A549 (cell line): ENCODE measurements at regions not wholly inside any gene's neighbourhood (a gene's known extent, or its start where the extent isn't known, plus 50 kb on each side); places are given as distances from the start of the nearest gene placed in this dataset.
A peak's percentile ranks its signal among the peaks of the same experiment; 100 is the strongest.

Experiments used
- ATAC-seq, 2 experiments: fragments of 200-7000 bp in 1 of 2; fragments of >200 bp in 1 of 2; cut with Nextera tagmentation in 1 of 2; cut with Tn5 transposase in 1 of 2; 3 replicates each; pipeline versions ENCODE4 v1.8.0 to v1.9.1; 2018 to 2020; ENCODE audit warnings: mild to moderate bottlenecking in 1 of 2, moderate library complexity in 1 of 2
- CTCF ChIA-PET: fragments of 300-600 bp; sonication (Branson Sonifier 250); formaldehyde crosslinking; extraction: SDS; loops from one replicate; lab custom pipeline; 2021; ENCODE audit warnings: antibody characterized with exemption, inconsistent platforms; lab: Yijun Ruan, JAX
- POLR2A ChIA-PET: fragments of 350-600 bp; formaldehyde crosslinking; extraction: SDS; loops from one replicate; lab custom pipeline; 2021; ENCODE audit warnings: antibody characterized with exemption, inconsistent platforms; lab: Yijun Ruan, JAX
- DNase-seq, 2 experiments: peaks; one replicate each; pipeline versions ENCODE4 v3.0.0 to v3.0.0-alpha.2; 2011 to 2016; ENCODE audit warnings: low read depth in 1 of 2, low spot score in 1 of 2
- FAIRE-seq: peaks from 2 replicates; lab custom pipeline; 2011; peaks lifted over from hg19 to GRCh38; lab: Jason Lieb, UNC
- H3K27ac ChIP-seq, 2 experiments: fragments of >200 bp; sonication (Bioruptor Twin); formaldehyde crosslinking; 3 replicates each; pipeline ENCODE4 v1.5.1; 2016 to 2017
- H3K4me1 ChIP-seq: fragments of >200 bp; sonication (Bioruptor Twin); formaldehyde crosslinking; 3 replicates; pipeline ENCODE4 v1.6.1; 2016
- H3K4me2 ChIP-seq: fragments of >200 bp; sonication (Bioruptor Twin); formaldehyde crosslinking; 3 replicates; pipeline ENCODE4 v1.6.1; 2016
- H3K4me3 ChIP-seq: fragments of >200 bp; sonication (Bioruptor Twin); formaldehyde crosslinking; 3 replicates; pipeline ENCODE4 v1.5.1; 2016
- H3K9me3 ChIP-seq: fragments of >200 bp; sonication (Bioruptor Twin); formaldehyde crosslinking; 3 replicates; pipeline ENCODE4 v1.6.1; 2016
- BCL3 ChIP-seq: fragments of >200 bp; sonication (Bioruptor Twin); formaldehyde crosslinking; IDR thresholded peaks from 3 replicates; pipeline ENCODE4 v1.6.1; 2016
- CBX8 ChIP-seq: fragments of 200-600 bp; sonication (generic); IDR thresholded peaks from 2 replicates; pipeline ENCODE4 v1.6.1; 2016
- CHD4 ChIP-seq: fragments of 200-600 bp; sonication (generic); IDR thresholded peaks from 2 replicates; pipeline ENCODE4 v1.6.1; 2016; ENCODE audit warnings: antibody characterized with exemption, mild to moderate bottlenecking, borderline replicate concordance
- EHF ChIP-seq: fragments of 250-450 bp; sonication (Bioruptor Pico); IDR thresholded peaks from 2 replicates; pipeline ENCODE4 v1.5.0; 2020; ENCODE audit warnings: mild to moderate bottlenecking
- EHMT2 ChIP-seq: fragments of 200-600 bp; sonication (generic); IDR thresholded peaks from 2 replicates; pipeline ENCODE4 v1.6.1; 2016; ENCODE audit warnings: antibody characterized with exemption, low read depth, mild to moderate bottlenecking, moderate library complexity
- ELK1 ChIP-seq: fragments of 150-350 bp; IDR thresholded peaks from 2 replicates; pipeline ENCODE4 v1.6.1; 2014; ENCODE audit warnings: low read depth, mild to moderate bottlenecking, low read length
- ESRRA ChIP-seq: fragments of 150-350 bp; IDR thresholded peaks from 2 replicates; pipeline ENCODE4 v1.6.1; 2014; ENCODE audit warnings: mild to moderate bottlenecking, low read length, borderline replicate concordance
- FOXS1 ChIP-seq: fragments of 250-450 bp; sonication (Bioruptor Pico); IDR thresholded peaks from 2 replicates; pipeline ENCODE4 v1.5.0; 2020; ENCODE audit warnings: mild to moderate bottlenecking, moderate library complexity
- HDAC2 ChIP-seq: fragments of 200-600 bp; sonication (generic); IDR thresholded peaks from 2 replicates; pipeline ENCODE4 v1.6.1; 2016
- HES2 ChIP-seq: fragments of >200 bp; sonication (Bioruptor Twin); formaldehyde crosslinking; IDR thresholded peaks from 2 replicates; pipeline ENCODE4 v1.6.1; 2016
- HOXB13 ChIP-seq: fragments of 250-450 bp; sonication (Bioruptor Pico); IDR thresholded peaks from 2 replicates; pipeline ENCODE4 v1.5.0; 2020; ENCODE audit warnings: low read depth, mild to moderate bottlenecking, moderate library complexity
- HOXB5 ChIP-seq: fragments of 250-450 bp; sonication (Bioruptor Pico); IDR thresholded peaks from 2 replicates; pipeline ENCODE4 v1.5.0; 2020; ENCODE audit warnings: mild to moderate bottlenecking, moderate library complexity
- JUNB ChIP-seq: fragments of >200 bp; sonication (Bioruptor Twin); formaldehyde crosslinking; IDR thresholded peaks from 2 replicates; pipeline ENCODE4 v1.6.1; 2016
- KDM1A ChIP-seq: fragments of 200-600 bp; sonication (generic); IDR thresholded peaks from 2 replicates; pipeline ENCODE4 v1.6.1; 2016; ENCODE audit warnings: low read depth, mild to moderate bottlenecking
- KDM5A ChIP-seq: fragments of 200-600 bp; sonication (generic); IDR thresholded peaks from 2 replicates; pipeline ENCODE4 v1.6.1; 2016; ENCODE audit warnings: antibody characterized with exemption, mild to moderate bottlenecking
- MAFK ChIP-seq: fragments of 450-650 bp; IDR thresholded peaks from 2 replicates; pipeline ENCODE4 v1.6.1; 2014; ENCODE audit not compliant: partially characterized antibody
- MAX ChIP-seq: IDR thresholded peaks from 2 replicates; pipeline ENCODE4 v1.6.1; 2012
- MAZ ChIP-seq: fragments of 150-350 bp; IDR thresholded peaks from 2 replicates; pipeline ENCODE4 v1.6.1; 2014; ENCODE audit warnings: antibody characterized with exemption, low read depth, low read length, borderline replicate concordance
- NR3C1 ChIP-seq: fragments of >200 bp; sonication (Bioruptor Twin); formaldehyde crosslinking; IDR thresholded peaks from 3 replicates; pipeline ENCODE4 v1.6.1; 2017
- PHF8 ChIP-seq: fragments of 200-600 bp; sonication (generic); IDR thresholded peaks from 2 replicates; pipeline ENCODE4 v1.6.1; 2016; ENCODE audit warnings: low read depth, mild to moderate bottlenecking, antibody characterized with exemption, moderate library complexity, borderline replicate concordance
- POLR2AphosphoS2 ChIP-seq: conservative IDR thresholded peaks from 2 replicates; pipeline ENCODE4 v1.6.1; 2012; ENCODE audit warnings: low read length, improper control_type of control experiment, inconsistent platforms
- RAD21 ChIP-seq, 2 experiments: fragments of >200 bp in 1 of 2; sonication (Bioruptor Twin) in 1 of 2; formaldehyde crosslinking in 1 of 2; IDR thresholded peaks in 1 of 2; conservative IDR thresholded peaks in 1 of 2; 2 replicates in 1 of 2; 3 replicates in 1 of 2; pipeline ENCODE4 v1.6.1; 2012 to 2018; ENCODE audit warnings: inconsistent platforms in 1 of 2
- RARB ChIP-seq: fragments of 250-450 bp; sonication (Bioruptor Pico); IDR thresholded peaks from 2 replicates; pipeline ENCODE4 v1.8.0; 2021; ENCODE audit warnings: mild to moderate bottlenecking, moderate library complexity
- RNF2 ChIP-seq: fragments of 200-600 bp; sonication (generic); IDR thresholded peaks from 2 replicates; pipeline ENCODE4 v1.6.1; 2016; ENCODE audit warnings: low read depth, mild to moderate bottlenecking, antibody characterized with exemption, moderate library complexity, borderline replicate concordance
- SMC3 ChIP-seq: fragments of >200 bp; sonication (Bioruptor Twin); formaldehyde crosslinking; IDR thresholded peaks from 3 replicates; pipeline ENCODE4 v1.6.1; 2018; ENCODE audit warnings: inconsistent platforms
- TFCP2L1 ChIP-seq: fragments of 250-450 bp; sonication (Bioruptor Pico); IDR thresholded peaks from 2 replicates; pipeline ENCODE4 v1.5.0; 2021; ENCODE audit warnings: mild to moderate bottlenecking
- ZC3H11A ChIP-seq: fragments of 450-650 bp; IDR thresholded peaks from 2 replicates; pipeline ENCODE4 v1.6.1; 2014; ENCODE audit warnings: antibody characterized with exemption, mild to moderate bottlenecking
- ZNF302 ChIP-seq: fragments of 250-450 bp; sonication (Bioruptor Pico); IDR thresholded peaks from 2 replicates; pipeline ENCODE4 v1.9.0; 2021; ENCODE audit warnings: inconsistent platforms, mild to moderate bottlenecking, moderate library complexity
- ZSCAN20 ChIP-seq: fragments of 250-450 bp; sonication (Bioruptor Pico); IDR thresholded peaks from 2 replicates; pipeline ENCODE4 v1.8.0; 2022; ENCODE audit warnings: mild to moderate bottlenecking, moderate library complexity
- WGBS: methylation state at CpG from one replicate; pipeline ENCODE4 v1.1.6; 2017; ENCODE audit errors: missing lambda C conversion rate; 5-methylcytosine and 5-hydroxymethylcytosine counted together

- ATAC-seq: no peak
- no peaks in the 10 kb centered on the region for H3K4me1 ChIP-seq
- peak; percentile 27 for TF ChIP-seq MAFK
- no peak for TF ChIP-seq SMC3
- TF ChIP-seq, all 56 proteins: peak for 1
- ChIA-PET CTCF (no interaction called here), POLR2A (no interaction called here)
- Histone ChIP-seq H3K4me3 (no peak overlapping the region), H3K4me2 (no peak overlapping the region), H3K9me3 (peaks cover 10% of the 10 kb centered on the region; the same call in 1 of the 3 replicates), H3K27ac (no peak overlapping the region)
- DNase-seq (no peak), FAIRE-seq (no peak)
- WGBS: 0% methylated on average over 1 of the region's 1 CpG
Observed at GRCh38 chr17:53948323-53948722, 125.6 kb downstream of the KIF2B start.

GRCh38 chr17:53949473-53950090 is 126.9 kb downstream of the KIF2B start:
- Histone ChIP-seq H3K9me3 (peaks cover 13% of the 10 kb centered on the region; the same call in 1 of the 3 replicates), H3K4me1 (no peaks in the 10 kb centered on the region), H3K4me3 (no peak overlapping the region), H3K27ac (no peak overlapping the region), H3K4me2 (no peak overlapping the region)
- ATAC-seq: no peak
- DNase-seq: no peak
- ChIA-PET POLR2A (no interaction called here), CTCF (no interaction called here)
- 9% methylated on average over 9 of the region's 9 CpGs for WGBS
- no peak for FAIRE-seq
- TF ChIP-seq HOXB5: no peak
- TF ChIP-seq JUNB: no peak
- TF ChIP-seq ELK1: no peak
- TF ChIP-seq PHF8: no peak
- TF ChIP-seq NR3C1: no peak
- no peak for TF ChIP-seq HDAC2
- no peak for TF ChIP-seq CBX8
- no peak for TF ChIP-seq KDM1A
- no peak for TF ChIP-seq ZNF302
- no peak for TF ChIP-seq CHD4
- TF ChIP-seq MAZ: no peak
- TF ChIP-seq EHMT2: no peak
- no peak for TF ChIP-seq FOXS1 (CRISPR knock-in tag)
- TF ChIP-seq ZC3H11A: no peak
- TF ChIP-seq RARB (CRISPR knock-in tag): no peak

GRCh38 chr17:53950207-53950857 is 127.6 kb downstream of the KIF2B start:
- FAIRE-seq: no peak
- no peak overlapping the region for H3K4me3 ChIP-seq
- no peak overlapping the region for H3K4me2 ChIP-seq

GRCh38 chr17:53950858-53951250 is 128.1 kb downstream of the KIF2B start:
- H3K4me2 ChIP-seq: no peak overlapping the region
- H3K4me1 ChIP-seq: no peaks in the 10 kb centered on the region
- H3K9me3 ChIP-seq: peaks cover 13% of the 10 kb centered on the region; the same call in 1 of the 3 replicates
- POLR2A ChIA-PET: no interaction called here
- ATAC-seq (no peak), FAIRE-seq (no peak), DNase-seq (no peak)
- H3K27ac ChIP-seq: no peak overlapping the region
- no peak overlapping the region for H3K4me3 ChIP-seq
- CTCF ChIA-PET: no interaction called here
- TF ChIP-seq EHF (CRISPR knock-in tag) (no peak), HES2 (no peak), KDM1A (no peak), KDM5A (no peak), RNF2 (no peak), ZSCAN20 (CRISPR knock-in tag) (no peak), ESRRA (no peak), BCL3 (no peak), HOXB13 (no peak), POLR2AphosphoS2 (no peak), MAX (no peak), HDAC2 (no peak), RARB (CRISPR knock-in tag) (no peak), ZC3H11A (no peak), TFCP2L1 (CRISPR knock-in tag) (no peak)

More at GRCh38 chr17:53950207-53950857, 127.6 kb downstream of the KIF2B start:
- 8% methylated on average over 5 of the region's 5 CpGs for WGBS
- no peaks in the 10 kb centered on the region for H3K4me1 ChIP-seq
- ChIA-PET POLR2A (no interaction called here), CTCF (no interaction called here)
- H3K27ac ChIP-seq: no peak overlapping the region
- ATAC-seq: no peak
- TF ChIP-seq RAD21 (conservative IDR thresholded peaks at IDR 0.05 in 1 of 2, IDR thresholded peaks at IDR 0.05 in 1 of 2) (peak in 1 of 2 experiments; percentile 18; a peak in 2 of 5 replicates), HOXB13 (no peak)
- TF ChIP-seq, all 56 proteins: peak for 1
- peaks cover 13% of the 10 kb centered on the region; the same call in 1 of the 3 replicates for H3K9me3 ChIP-seq
- peak in 1 of 2 experiments; percentile 19 for DNase-seq
